SKM-1 treated with dmso at 0.1 percent for 144 hours (cell line): ENCODE measurements at regions not wholly inside any gene's neighbourhood (a gene's known extent, or its start where the extent isn't known, plus 50 kb on each side); places are given as distances from the start of the nearest gene placed in this dataset.
"Not testable (repeated sequence)": the region's sequence is repeated elsewhere in the genome, so short reads cannot be mapped to it uniquely, and the experiment has no call there.

ENCODE experiments used
- DNase-seq: peaks from one replicate; lab custom pipeline; 2025; ENCODE audit not compliant: unreplicated experiment; lab: John Stamatoyannopoulos, UW

DNA sequence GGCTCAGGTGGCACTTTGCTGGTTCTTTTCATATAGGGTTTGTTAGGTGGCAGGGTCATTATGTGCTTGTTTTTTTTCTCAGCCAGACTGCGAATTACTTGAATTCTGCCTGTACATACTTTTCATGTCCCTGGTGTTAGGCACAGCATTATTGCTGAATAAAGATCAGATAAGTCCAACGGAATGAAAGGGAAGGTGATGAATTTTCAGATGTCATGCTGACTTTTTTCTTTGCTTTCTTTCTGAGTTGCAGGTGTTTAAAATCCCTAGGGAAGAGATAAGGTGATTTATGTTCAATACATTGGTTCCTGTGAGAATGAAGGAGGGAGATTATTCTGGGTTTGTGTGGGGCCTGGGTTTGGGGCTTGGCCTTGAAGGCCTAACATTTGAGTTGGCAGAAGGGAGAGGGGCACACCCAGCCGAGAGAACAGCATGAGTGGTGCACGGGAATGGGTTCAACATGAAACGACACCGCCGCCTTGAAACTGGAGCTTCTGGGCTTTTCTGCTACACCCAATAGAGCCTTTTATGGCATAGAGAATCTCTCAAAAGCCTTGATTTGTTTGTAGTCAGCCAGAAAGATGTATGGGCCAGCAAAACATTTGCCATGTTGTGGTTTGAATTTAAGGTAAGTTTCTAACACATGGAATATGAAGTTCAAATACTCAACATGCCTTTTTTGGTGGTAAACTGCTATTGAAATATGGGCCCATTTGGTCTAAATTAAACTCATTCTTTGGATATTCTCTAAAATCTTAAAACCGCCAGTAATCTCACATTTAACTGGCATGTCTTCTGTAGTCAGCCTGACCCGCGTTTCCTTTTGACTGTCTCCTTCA is 477.0 kb downstream of the PCNX1 start:
- no peak for DNase-seq

DNA sequence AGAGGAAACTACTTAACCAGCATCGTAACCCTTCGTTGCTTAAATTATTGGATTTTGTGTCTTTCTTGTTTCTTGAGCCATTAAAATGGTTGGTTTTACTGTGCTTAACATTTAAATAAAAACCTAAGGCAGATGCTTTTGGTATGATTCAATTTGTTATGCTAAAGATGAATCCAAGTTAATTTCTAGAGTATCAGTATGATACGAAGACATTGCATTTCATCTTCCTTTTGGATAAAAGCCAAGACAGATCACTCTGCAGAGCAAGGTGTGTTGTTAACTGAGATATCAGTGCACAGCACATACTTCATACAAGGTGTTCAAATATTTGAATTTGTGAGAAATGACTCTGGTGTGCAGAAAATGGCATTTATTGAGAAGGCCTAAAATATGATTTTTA is 480.5 kb downstream of the PCNX1 start:
- DNase-seq, result no peak

DNA sequence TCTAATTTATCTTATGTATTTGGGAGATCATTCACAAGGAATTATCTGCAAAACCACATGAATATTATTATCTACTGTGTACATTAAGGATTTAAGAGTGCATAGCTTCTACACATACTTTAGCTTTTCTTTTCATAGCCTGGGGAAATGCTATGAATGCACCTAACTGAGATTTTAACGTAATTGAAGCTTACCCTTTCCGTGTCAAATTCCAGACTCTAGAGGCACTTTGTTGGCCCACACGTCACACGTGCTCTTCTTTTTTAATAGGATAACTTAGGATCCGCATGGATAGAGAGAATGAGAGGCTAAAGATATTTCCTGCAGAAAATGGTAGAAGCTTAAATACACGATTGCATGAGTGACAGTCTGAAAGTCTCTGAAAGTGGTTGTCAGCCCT is 481.1 kb downstream of the PCNX1 start:
- DNase-seq, result no peak

DNA sequence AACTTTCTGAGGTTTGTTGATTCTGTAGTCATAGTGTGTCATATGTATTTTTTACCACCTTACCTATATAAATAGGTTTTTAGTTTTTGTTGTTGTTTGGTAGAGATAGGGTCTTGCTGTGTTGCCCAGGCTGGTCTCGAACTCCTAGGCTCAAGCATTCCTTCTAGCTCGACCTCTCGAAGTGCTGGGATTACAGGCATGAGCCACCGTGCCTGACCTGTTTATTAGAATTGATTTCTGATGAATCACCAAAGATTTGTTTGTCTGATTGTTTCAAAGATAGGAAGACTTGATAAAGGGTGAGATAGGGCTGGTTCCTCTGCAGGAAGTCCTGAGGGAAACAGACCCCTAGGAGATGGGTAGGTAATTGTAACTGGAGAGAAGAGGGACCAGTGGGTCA is 481.6 kb downstream of the PCNX1 start:
- DNase-seq, result no peak

DNA sequence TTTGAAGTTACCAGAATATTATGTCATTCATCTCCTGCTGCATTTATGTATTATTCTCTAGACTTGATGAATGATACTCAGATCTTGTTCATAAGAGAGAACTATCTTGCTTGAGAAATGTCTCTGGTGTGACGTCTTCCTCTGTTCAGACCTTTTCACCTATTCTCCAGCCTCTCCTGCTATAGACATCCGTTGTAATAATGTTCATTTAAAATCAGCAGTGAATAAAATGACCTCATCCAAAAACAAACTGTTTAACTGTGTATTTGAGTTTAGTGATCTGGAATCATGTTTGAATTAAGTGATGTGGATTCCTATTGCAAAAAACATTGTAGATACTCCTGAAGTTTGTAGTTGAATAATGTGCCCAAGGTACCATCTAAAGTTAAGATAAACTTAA is 487.1 kb downstream of the PCNX1 start:
- no peak for DNase-seq

DNA sequence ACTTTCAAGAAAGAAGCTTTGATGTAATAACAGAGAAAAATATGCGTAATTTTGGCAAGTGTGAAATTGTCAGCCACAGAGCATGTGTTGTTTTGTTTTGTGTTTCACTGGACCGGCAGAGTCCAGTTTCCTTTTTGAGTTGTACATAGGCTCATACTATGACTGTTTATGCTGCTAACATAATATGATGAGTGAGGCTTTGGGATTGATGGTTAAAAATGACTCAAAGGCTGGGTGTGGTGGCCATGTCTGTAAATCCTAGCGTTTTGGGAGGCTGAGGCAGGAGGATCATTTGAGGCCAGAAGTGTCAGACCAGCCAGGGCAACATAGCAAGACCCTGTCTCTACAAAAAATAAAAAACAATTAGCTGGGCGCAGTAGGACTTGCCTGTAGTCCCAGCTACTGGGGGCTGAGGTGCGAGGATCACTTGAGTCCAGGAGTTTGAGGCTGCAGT is 487.9 kb downstream of the PCNX1 start:
- DNase-seq, result no peak

DNA sequence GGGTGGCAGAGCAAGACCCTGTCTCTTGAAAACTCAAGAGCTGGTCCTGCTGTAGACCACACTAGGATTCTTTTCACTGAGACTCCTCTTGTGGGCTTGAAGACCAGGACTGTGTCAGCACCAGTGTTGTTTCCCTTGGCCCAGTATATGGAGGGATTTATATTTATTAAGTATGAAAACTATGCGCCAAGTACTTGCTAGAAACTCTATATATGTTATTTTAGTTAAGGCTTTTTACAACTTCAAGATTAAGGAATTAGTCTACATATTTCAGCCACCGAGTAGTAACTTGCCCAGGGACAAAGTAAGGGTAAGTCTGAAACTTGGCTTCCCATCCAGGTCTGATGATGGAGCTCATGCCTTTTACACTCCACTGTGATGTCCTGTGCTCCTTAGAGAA is 488.4 kb downstream of the PCNX1 start:
- DNase-seq, result no peak

DNA sequence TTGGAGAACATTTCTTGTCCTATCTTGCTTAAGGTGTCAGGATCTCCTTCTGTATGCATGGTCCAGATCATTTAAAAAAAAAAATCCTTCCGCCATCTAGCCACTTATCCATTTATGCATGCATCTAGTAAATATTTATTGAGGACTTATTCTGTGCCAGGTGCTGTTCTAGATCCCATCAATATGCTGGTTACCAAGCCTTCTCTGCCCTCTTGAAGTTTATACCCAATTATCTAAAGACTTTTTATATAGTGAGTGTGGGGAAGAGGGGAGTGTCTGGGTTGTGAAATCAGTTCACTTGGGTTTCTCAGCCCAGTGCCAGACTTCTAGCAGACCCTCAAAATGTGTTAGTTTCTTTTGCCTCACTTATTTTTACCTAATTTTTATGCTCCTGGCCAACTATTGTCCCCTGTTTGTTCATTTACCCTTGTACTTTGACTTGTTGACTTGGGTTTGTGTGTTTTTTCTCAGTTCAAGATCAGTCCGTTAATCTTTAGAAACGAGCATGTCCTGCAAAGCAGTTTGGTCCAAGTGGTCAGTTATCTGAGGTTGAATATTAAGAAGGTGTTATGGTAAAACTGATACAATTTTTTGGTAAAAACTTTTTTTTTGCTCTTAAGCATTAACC is 488.9 kb downstream of the PCNX1 start:
- DNase-seq, result no peak

DNA sequence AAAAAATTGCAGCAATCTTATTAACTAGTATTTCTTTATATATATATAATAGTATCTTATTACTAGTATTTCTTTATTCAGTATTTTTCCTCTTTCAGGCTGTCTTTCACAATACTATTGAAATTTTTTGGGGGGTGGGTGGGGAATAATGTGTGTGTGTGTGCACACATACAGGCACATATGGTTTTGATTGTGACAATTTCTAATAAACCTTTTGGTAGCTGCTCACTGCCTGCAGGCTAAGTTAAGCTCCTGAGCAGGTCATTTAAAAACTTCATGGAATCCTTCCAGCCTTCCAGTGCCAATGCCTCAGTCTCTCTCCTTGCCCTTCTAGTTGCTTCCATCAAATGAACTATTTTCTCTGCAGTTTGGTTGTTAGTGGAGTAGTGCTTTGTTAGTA is 490.1 kb downstream of the PCNX1 start:
- DNase-seq, result no peak

DNA sequence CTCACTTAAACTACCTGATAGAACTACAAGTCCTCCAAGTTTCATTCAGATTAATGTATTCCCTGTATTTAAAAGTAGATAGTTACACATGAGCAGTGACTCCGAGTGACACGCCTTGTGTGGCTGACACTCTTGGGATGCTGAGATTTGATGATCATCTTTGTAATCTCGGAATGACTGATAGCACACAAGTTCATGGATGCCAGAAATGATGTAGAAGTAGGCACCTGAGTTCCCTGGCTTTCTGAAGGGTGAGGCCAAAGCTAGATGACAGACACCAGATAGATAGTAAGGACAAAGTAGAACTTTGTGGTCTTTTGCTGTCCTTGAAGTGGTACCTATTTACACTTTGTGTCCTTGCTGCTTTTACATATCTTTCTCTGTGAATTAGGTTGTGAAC is 491.2 kb downstream of the PCNX1 start:
- DNase-seq, result no peak

DNA sequence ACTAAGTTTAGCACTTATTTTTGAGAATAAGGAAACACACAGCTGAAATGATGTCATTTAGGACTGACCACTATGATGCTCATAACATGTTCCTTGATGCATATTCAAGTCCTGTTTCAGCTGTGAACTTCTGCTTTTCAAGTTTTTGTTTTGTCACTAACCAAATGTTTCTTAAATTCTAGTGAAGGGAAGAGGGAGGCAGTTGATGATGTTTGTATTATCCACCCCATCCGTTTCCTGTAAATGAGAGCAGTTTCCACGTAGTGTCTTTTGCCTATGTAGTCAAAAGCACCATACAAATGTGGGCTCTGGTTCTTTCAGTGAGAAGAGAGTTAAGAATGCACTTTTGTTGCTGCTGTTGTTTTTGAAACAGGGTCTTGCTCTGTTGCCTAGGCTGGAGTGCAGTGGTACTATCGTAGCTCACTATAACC is 491.8 kb downstream of the PCNX1 start:
- DNase-seq, result peak; percentile 60

DNA sequence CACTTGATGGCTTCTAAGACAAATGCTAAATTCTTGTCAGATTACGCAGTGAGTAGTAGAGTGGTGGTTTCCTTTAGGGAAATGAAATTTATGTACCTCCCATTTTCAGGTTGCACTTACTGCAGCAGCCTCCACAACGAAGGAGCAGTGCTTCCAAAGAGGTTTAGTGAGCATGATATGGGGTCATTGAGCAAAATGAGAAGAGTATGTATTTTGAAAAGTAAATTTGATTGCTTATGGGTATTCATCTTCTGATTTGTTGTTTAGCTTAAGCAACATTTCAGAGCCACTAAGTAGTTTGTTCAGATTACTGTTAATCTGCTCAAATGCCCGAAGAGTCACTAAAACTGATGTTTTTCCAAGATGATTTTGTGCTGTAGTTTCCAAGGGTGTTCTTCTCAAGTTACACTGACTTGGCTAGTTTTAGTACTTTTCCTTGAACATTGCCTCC is 493.6 kb downstream of the PCNX1 start:
- DNase-seq, result no peak

DNA sequence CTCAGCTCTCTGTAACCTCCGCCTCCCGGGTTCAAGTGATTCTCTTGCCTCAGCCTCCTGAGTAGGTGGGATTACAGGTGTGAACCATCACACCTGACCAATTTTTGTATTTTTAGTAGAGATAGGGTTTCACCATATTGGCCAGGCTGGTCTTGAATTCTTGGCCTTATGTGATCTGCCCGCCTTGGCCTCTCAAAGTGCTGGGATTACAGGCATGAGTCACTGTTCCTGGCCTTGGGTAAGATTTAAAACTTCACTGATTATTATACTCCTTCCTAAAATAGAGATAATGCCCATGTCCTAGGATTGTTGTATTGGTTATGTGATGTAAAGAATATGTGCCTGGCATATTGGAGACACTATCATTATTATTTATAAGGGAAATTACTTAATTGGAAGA is 495.2 kb downstream of the PCNX1 start:
- not testable (repeated sequence) for DNase-seq

DNA sequence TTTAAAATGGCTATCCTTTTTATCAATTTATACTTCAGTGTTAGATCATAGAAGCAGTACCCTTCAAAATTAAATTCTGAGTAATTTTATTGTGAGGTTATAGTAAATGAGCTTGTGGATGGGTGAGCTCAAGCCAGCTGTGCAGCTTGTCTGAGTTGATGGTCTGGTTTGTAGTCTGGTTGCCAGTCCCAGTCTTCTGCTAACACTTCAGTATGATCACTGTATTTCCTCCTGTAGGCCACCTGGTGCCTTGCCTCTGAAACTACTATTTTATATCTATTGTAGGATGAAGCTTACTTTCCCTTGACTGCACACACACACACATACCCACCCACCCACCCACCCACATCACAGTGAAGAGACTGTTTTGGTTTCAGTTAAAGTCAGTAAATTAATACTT is 496.4 kb downstream of the PCNX1 start:
- DNase-seq, result peak; percentile 10

DNA sequence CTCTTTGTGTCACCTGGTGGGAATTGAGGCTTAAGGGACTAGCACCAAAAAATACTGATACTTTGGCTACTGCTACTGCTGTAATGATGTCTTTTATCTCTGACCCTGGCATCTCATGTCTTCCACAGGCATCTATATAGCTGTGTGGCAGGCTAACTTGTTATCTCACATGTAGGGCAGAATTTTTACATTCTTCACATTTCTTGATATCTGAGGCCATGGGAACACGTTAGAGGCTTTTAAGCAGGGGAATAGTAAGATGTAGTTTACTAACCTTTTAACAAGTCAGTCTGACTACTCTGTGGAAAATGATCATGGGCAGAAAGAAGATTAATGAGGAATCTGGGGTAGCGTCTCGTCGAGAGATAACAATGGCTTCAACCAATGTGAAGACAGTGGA is 498.4 kb downstream of the PCNX1 start:
- no peak for DNase-seq

DNA sequence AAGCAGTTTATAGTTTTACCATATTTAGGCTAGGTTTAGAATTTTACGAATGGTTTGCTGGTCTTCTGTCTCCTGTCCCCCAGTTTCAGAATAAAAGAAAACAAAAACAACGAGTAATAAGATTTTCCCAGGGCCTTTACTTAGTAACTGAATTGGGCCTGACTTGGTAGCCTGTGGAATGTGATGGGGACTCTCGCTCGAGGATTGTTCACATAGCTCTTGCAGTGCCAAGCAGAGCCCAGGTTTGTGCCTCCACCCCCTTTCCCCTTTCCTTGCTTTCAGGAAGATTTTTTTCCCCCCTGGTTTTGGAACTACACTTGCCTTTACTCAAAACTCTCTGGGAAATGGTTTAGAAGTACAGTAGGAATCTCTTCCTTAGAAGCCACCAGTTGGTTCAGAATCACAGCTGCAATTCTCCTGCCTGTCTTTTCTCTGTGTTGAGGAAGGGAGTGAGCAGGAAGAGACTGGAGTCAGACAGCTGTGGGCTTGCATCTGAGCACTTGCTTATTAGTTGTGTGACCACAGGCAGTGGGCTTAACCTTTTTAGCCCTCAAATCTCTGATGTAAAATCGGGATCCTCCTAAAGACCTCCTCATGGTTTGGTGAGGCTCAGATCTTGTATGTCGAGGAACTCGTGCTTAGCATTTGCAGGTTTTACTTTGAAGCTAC is 501.2 kb downstream of the PCNX1 start:
- no peak for DNase-seq

DNA sequence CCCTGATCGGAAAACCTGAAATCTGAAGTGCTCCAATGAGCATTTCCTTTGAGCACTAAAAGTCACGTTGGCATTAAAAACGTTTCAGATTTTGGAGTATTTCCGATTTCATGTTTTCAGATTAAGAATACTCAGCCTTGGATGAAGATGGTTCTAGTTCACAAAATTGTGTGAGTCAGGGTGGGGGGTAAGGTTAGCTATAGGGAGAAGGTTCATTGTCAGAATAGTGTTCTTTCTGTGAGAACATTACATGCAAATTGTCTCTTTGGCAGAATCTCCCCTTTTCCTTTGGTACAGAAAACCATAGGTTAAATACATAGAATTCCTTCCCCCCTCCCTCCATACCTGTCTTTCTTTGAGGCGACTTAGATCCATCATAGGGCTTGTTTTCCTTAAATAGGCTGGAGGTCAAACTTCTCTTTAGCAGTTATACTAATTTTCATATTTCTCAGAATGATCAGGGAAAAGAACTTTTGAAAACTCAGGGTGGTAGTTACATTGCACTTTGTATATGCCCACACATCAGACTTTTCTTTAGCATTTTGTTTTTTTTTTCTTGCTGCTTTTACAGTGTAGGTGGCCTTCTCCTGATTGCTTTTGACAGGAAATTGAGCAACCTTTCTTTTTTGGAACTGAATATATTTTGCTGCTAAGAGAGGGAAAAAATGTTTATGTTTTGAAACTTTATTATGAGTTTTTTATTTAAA is 503.5 kb downstream of the PCNX1 start:
- DNase-seq, result no peak

DNA sequence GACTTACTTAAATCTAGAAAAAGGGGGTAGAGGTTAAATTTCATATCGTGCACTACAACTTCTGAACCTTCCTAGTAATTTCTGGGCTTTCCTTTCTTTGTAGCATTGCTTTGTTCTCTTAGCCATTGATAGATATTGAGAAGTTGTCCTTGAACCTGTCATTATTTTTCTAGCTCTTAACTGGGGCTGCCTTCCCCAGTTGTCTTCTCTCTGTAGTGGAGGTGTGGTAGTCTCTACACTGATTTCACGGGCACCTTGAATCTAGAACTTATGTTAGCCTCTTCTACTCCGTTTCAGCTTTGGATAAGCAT is 504.0 kb downstream of the PCNX1 start:
- DNase-seq, result no peak

DNA sequence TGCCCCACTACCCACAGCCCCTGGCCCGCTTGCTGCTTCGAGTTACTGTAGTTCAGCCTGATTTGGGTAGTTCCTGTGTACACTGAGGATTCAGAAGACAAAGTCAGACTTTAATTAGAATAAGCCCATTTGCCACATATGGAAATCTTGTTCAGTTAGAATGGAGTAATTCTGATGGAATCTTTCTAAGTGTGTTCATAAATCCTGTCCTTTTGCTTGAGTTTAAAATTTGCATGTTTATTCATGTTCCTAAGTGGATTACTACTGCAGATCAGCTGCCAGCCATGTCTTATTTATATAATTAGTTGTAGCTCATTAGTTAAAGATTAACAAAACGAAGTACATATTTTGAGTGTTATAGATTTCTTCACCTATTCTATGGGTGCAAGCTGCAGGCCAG is 504.5 kb downstream of the PCNX1 start:
- DNase-seq, result no peak

DNA sequence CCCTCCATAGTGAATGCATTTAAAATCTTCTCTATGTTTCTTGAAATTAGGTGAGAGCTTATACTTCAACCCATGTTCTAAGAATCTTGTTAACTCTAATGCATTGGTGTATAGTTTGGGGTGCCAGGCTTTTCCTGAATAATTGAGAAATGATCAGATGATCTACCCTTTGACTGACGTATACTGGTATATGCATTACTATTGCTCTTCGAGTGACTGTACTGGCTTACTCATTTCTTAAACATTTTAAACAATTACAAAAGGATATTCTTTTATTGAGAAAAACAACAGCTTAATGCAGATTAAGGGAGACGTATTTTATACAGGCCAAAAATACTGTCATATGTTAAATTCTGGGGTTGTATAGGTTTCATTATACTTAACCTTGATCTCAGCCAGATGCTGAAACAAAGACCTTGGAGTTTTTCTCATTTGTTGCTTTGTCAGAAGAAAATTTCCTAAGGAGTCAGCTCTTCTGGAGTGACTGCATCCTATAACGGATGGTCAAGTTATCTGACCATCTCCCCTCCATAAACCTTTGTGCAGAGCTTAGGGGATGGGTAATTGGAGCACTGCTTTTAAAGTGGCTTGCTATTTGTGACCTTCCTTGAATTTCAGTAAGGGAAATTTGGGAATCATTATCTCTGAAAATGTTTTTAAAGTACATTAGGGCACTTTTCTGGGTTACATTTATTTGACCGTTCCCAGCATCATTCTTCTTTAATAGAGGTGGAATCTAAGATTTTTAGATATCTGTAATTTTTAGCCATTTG is 507.6 kb downstream of the PCNX1 start:
- no peak for DNase-seq

DNA sequence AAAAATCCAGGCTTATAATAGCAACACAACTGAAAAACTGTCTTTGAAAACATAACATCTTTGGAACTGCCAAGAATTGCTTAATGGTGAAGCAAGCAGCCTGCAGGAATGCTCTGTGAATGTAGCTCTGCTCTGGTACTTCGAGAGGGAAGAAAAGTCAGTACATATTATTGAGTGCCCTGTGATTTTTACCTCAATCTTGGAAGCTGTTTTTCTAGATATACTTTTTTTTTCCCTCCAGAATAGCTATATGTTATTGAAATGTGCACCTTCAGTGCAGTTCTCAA is 508.1 kb downstream of the PCNX1 start:
- no peak for DNase-seq
